SK-N-MC (cell line): ENCODE measurements at regions not wholly inside any gene's neighbourhood (a gene's known extent, or its start where the extent isn't known, plus 50 kb on each side); places are given as distances from the start of the nearest gene placed in this dataset.

Experiments used
- DNase-seq: peaks from one replicate; pipeline ENCODE4 v3.0.0-alpha.2; 2011; ENCODE audit warnings: low read depth, low spot score
- H3K27ac ChIP-seq: fragments of 200-600 bp; sonication (generic); 2 replicates; pipeline ENCODE4 v1.5.1; 2016; ENCODE audit warnings: mixed run types
- H3K36me3 ChIP-seq: fragments of 200-600 bp; sonication (generic); 2 replicates; pipeline ENCODE4 v1.6.1; 2017; ENCODE audit warnings: antibody characterized with exemption, low read length, mixed read lengths; ENCODE audit not compliant: insufficient read depth
- H3K4me3 ChIP-seq: fragments of 200-600 bp; sonication (generic); 2 replicates; pipeline ENCODE4 v1.5.1; 2016
- H3K9ac ChIP-seq: fragments of 200-600 bp; sonication (generic); 2 replicates; pipeline ENCODE4 v1.8.0; 2017; ENCODE audit warnings: mixed run types, mixed read lengths; ENCODE audit not compliant: insufficient read length
- H3K9me3 ChIP-seq: fragments of 200-600 bp; sonication (generic); 2 replicates; pipeline ENCODE4 v1.6.1; 2017; ENCODE audit warnings: low read depth, mild to moderate bottlenecking, antibody characterized with exemption, low read length, moderate library complexity, mixed read lengths
- EZH2 ChIP-seq: fragments of 200-600 bp; sonication (generic); IDR thresholded peaks from one replicate; pipeline ENCODE4 v1.6.1; 2017; ENCODE audit warnings: antibody characterized with exemption
- FOXP2 ChIP-seq: optimal IDR thresholded peaks from 2 replicates; pipeline ENCODE3; 2011; ENCODE audit warnings: mild to moderate bottlenecking, moderate library complexity; ENCODE audit not compliant: insufficient read depth; ENCODE audit errors: extremely low read length, control extremely low read depth
- POLR2AphosphoS5 ChIP-seq: IDR thresholded peaks from 2 replicates; pipeline ENCODE4 v1.6.1; 2012; ENCODE audit warnings: mild to moderate bottlenecking, low read depth, low read length, borderline replicate concordance

GRCh38 chr1:113266788-113267187 lies 123.5 kb upstream of the MAGI3 start:
- Histone ChIP-seq H3K9ac (no peak overlapping the region), H3K27ac (no peak overlapping the region), H3K9me3 (no peaks in the 10 kb centered on the region), H3K4me3 (no peak overlapping the region), H3K36me3 (no peaks in the 10 kb centered on the region)
- no peak for TF ChIP-seq EZH2
- TF ChIP-seq FOXP2: no peak
- no peak for TF ChIP-seq POLR2AphosphoS5
- no peak for DNase-seq

- DNase-seq: no peak
- TF ChIP-seq FOXP2 (no peak), EZH2 (no peak), POLR2AphosphoS5 (no peak)
- no peak overlapping the region for H3K9ac ChIP-seq
- H3K36me3 ChIP-seq: no peaks in the 10 kb centered on the region
- no peak overlapping the region for H3K27ac ChIP-seq
- no peak overlapping the region for H3K4me3 ChIP-seq
- H3K9me3 ChIP-seq: no peaks in the 10 kb centered on the region
Observed at GRCh38 chr1:113269168-113269963, 120.9 kb upstream of the MAGI3 start.

GRCh38 chr1:113271039-113271438 lies 119.3 kb upstream of the MAGI3 start:
- TF ChIP-seq EZH2 (no peak), FOXP2 (no peak), POLR2AphosphoS5 (no peak)
- H3K9ac ChIP-seq: no peak overlapping the region
- no peaks in the 10 kb centered on the region for H3K36me3 ChIP-seq
- no peak for DNase-seq
- H3K9me3 ChIP-seq: no peaks in the 10 kb centered on the region
- no peak overlapping the region for H3K27ac ChIP-seq
- H3K4me3 ChIP-seq: no peak overlapping the region

GRCh38 chr1:113275083-113275482 lies 115.2 kb upstream of the MAGI3 start:
- Histone ChIP-seq H3K9ac (no peak overlapping the region), H3K9me3 (no peaks in the 10 kb centered on the region), H3K4me3 (no peak overlapping the region), H3K36me3 (no peaks in the 10 kb centered on the region), H3K27ac (no peak overlapping the region)
- TF ChIP-seq POLR2AphosphoS5: no peak
- no peak for DNase-seq

- Histone ChIP-seq H3K9ac (no peak overlapping the region), H3K27ac (no peak overlapping the region), H3K9me3 (no peaks in the 10 kb centered on the region), H3K36me3 (no peaks in the 10 kb centered on the region), H3K4me3 (no peak overlapping the region)
- TF ChIP-seq FOXP2 (no peak), EZH2 (no peak), POLR2AphosphoS5 (no peak)
- DNase-seq: no peak
Observed at GRCh38 chr1:113275691-113276090, 114.6 kb upstream of the MAGI3 start.

GRCh38 chr1:113276507-113276906 lies 113.8 kb upstream of the MAGI3 start:
- Histone ChIP-seq H3K4me3 (no peak overlapping the region), H3K27ac (no peak overlapping the region), H3K9ac (no peak overlapping the region), H3K36me3 (no peaks in the 10 kb centered on the region), H3K9me3 (no peaks in the 10 kb centered on the region)
- no peak for DNase-seq
- TF ChIP-seq POLR2AphosphoS5 (no peak), FOXP2 (no peak), EZH2 (no peak)

GRCh38 chr1:113278371-113278770 lies 111.9 kb upstream of the MAGI3 start:
- no peak for DNase-seq
- Histone ChIP-seq H3K9ac (no peak overlapping the region), H3K4me3 (no peak overlapping the region), H3K9me3 (no peaks in the 10 kb centered on the region), H3K27ac (no peak overlapping the region), H3K36me3 (no peaks in the 10 kb centered on the region)
- TF ChIP-seq POLR2AphosphoS5 (no peak), FOXP2 (no peak), EZH2 (no peak)

GRCh38 chr1:113278777-113279176 lies 111.5 kb upstream of the MAGI3 start:
- Histone ChIP-seq H3K27ac (no peak overlapping the region), H3K4me3 (no peak overlapping the region), H3K36me3 (no peaks in the 10 kb centered on the region), H3K9me3 (no peaks in the 10 kb centered on the region), H3K9ac (no peak overlapping the region)
- no peak for TF ChIP-seq FOXP2
- TF ChIP-seq POLR2AphosphoS5: no peak
- no peak for TF ChIP-seq EZH2
- DNase-seq: no peak

- Histone ChIP-seq H3K36me3 (no peaks in the 10 kb centered on the region), H3K9me3 (no peaks in the 10 kb centered on the region), H3K4me3 (no peak overlapping the region), H3K9ac (no peak overlapping the region), H3K27ac (no peak overlapping the region)
- DNase-seq: no peak
- TF ChIP-seq POLR2AphosphoS5 (no peak), FOXP2 (no peak), EZH2 (no peak)
Observed at GRCh38 chr1:113279776-113280391, 110.4 kb upstream of the MAGI3 start.
